ENCODE measurements at regions not wholly inside any gene's neighbourhood (a gene's known extent, or its start where the extent isn't known, plus 50 kb on each side); places are given as distances from the start of the nearest gene placed in this dataset.

GRCh38 chr5:159836691-159837090 lies 79.6 kb upstream of the ADRA1B start:
- Mint-ChIP-seq H3K27ac (ENCODE audit: unreplicated experiment) (no peak overlapping the region), H3K27me3 (ENCODE audit: low read depth, unreplicated experiment) (peaks cover 13% of the 10 kb centered on the region), H3K4me1 (ENCODE audit: low read depth, unreplicated experiment) (no peaks in the 10 kb centered on the region), H3K36me3 (ENCODE audit: low read depth, unreplicated experiment) (no peaks in the 10 kb centered on the region), H3K9me3 (ENCODE audit: unreplicated experiment) (no peaks in the 10 kb centered on the region), H3K4me3 (ENCODE audit: unreplicated experiment) (no peak overlapping the region)
- no peak overlapping the region for H2AFZ ChIP-seq (ENCODE audit: low read depth, low read length)
- no peaks in the 10 kb centered on the region for H3K36me3 ChIP-seq (ENCODE audit: insufficient read depth, low read length)
- no peak overlapping the region for H3K27ac ChIP-seq (ENCODE audit: low read depth, low read length)
- DNase-seq (ENCODE audit: low read depth) (no peak), FAIRE-seq (no peak)
- TF ChIP-seq CTCF (IDR thresholded peaks at IDR 0.05; ENCODE audit: insufficient read depth, low read depth, low read length) (no peak), EZH2 (IDR thresholded peaks at IDR 0.05; ENCODE audit: insufficient read depth, low read length) (no peak)
- H3K4me1 ChIP-seq (ENCODE audit: insufficient read depth, low read length) = no peaks in the 10 kb centered on the region
- H3K4me2 ChIP-seq (ENCODE audit: low read length) = no peak overlapping the region
- no peak overlapping the region for H3K9ac ChIP-seq (ENCODE audit: low read length)
- H3K79me2 ChIP-seq (ENCODE audit: insufficient read depth, low read length) = no peaks in the 10 kb centered on the region
- no peak overlapping the region for H3K4me3 ChIP-seq (ENCODE audit: insufficient read depth, low read depth, low read length)
- no peaks in the 10 kb centered on the region for H4K20me1 ChIP-seq (ENCODE audit: insufficient read depth, low read length)
- H3K27me3 ChIP-seq (ENCODE audit: insufficient read depth, low read length) = no peaks in the 10 kb centered on the region
- no peaks in the 10 kb centered on the region for H3K9me3 ChIP-seq (ENCODE audit: insufficient read depth, low read depth, low read length)

DNA sequence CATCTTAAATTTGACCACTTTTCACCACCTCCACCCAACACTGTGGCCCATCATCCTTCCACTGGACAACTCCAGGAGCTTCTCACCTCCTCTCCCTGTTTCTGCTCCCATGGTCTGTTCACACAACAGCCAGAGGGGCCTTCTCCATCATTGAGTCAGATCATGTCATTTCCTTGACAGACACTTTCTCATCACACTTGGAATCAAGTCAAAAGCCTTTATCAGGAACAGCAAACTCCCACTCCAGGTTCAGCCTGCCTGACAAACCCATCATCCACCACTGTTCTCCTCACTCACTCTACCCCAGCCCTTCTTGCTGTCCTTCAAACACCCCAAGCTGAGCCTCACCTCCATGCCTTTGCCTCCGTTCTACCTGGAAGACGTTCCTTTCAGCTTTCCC lies 78.4 kb upstream of the ADRA1B start:
- H3K27ac Mint-ChIP-seq (ENCODE audit: unreplicated experiment) = no peak overlapping the region
- no peak for FAIRE-seq

More for the DNA sequence above, 78.4 kb upstream of the ADRA1B start:
- no peaks in the 10 kb centered on the region for H3K79me2 ChIP-seq (ENCODE audit: insufficient read depth, low read length)
- no peak overlapping the region for H3K4me2 ChIP-seq (ENCODE audit: low read length)
- no peak overlapping the region for H3K9ac ChIP-seq (ENCODE audit: low read length)
- no peaks in the 10 kb centered on the region for H3K27me3 ChIP-seq (ENCODE audit: insufficient read depth, low read length)
- no peaks in the 10 kb centered on the region for H3K4me1 Mint-ChIP-seq (ENCODE audit: low read depth, unreplicated experiment)
- H3K9me3 Mint-ChIP-seq (ENCODE audit: unreplicated experiment) = no peaks in the 10 kb centered on the region
- no peak overlapping the region for H2AFZ ChIP-seq (ENCODE audit: low read depth, low read length)
- H3K9me3 ChIP-seq (ENCODE audit: insufficient read depth, low read depth, low read length) = no peaks in the 10 kb centered on the region
- H3K27me3 Mint-ChIP-seq (ENCODE audit: low read depth, unreplicated experiment) = peaks cover 17% of the 10 kb centered on the region
- DNase-seq (ENCODE audit: low read depth) = no peak
- no peak for TF ChIP-seq EZH2 (IDR thresholded peaks at IDR 0.05; ENCODE audit: insufficient read depth, low read length)
- no peak for TF ChIP-seq CTCF (IDR thresholded peaks at IDR 0.05; ENCODE audit: insufficient read depth, low read depth, low read length)
- H3K36me3 Mint-ChIP-seq (ENCODE audit: low read depth, unreplicated experiment) = no peaks in the 10 kb centered on the region
- H3K27ac ChIP-seq (ENCODE audit: low read depth, low read length) = no peak overlapping the region
- H3K4me1 ChIP-seq (ENCODE audit: insufficient read depth, low read length) = no peaks in the 10 kb centered on the region
- H3K4me3 ChIP-seq (ENCODE audit: insufficient read depth, low read depth, low read length) = no peak overlapping the region
- no peaks in the 10 kb centered on the region for H3K36me3 ChIP-seq (ENCODE audit: insufficient read depth, low read length)
- no peaks in the 10 kb centered on the region for H4K20me1 ChIP-seq (ENCODE audit: insufficient read depth, low read length)
- no peak overlapping the region for H3K4me3 Mint-ChIP-seq (ENCODE audit: unreplicated experiment)
